AG09319 (cell line): ENCODE measurements at regions not wholly inside any gene's neighbourhood (a gene's known extent, or its start where the extent isn't known, plus 50 kb on each side); places are given as distances from the start of the nearest gene placed in this dataset.

Source experiments
- DNase-seq: peaks from one replicate; pipeline ENCODE4 v3.0.0-alpha.2; 2010; ENCODE audit warnings: low read depth; ENCODE audit errors: extremely low read depth
- CTCF ChIP-seq: IDR thresholded peaks from 2 replicates; pipeline ENCODE4 v1.5.1; 2011; ENCODE audit warnings: low read depth, mild to moderate bottlenecking, inconsistent platforms, low read length, moderate library complexity

GRCh38 chr2:181239201-181239799, 217.9 kb upstream of the ITGA4 start:
- no peak for DNase-seq

DNA sequence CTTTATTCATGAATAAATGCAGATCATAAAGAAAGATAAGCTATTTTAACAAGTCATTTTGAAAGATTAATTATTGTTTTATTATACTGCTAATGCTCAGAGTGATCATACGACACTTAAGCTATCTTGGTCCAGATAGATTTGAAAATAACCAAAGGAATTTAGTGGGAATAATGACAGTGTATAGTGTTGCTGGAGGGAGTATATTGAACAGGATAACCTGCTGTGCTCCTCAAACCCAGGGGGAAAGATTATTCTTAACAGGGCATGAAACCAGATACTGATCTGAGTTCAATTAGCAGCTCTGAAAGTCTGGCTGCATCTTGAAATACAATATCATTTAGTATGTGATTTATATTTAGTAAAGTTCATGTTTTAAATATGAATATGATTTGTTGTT, 216.3 kb upstream of the ITGA4 start:
- no peak for TF ChIP-seq CTCF
- no peak for DNase-seq

More at GRCh38 chr2:181239201-181239799, 217.9 kb upstream of the ITGA4 start:
- TF ChIP-seq CTCF = no peak

GRCh38 chr2:181241366-181241765, 215.8 kb upstream of the ITGA4 start:
- DNase-seq = no peak
- no peak for TF ChIP-seq CTCF

DNA sequence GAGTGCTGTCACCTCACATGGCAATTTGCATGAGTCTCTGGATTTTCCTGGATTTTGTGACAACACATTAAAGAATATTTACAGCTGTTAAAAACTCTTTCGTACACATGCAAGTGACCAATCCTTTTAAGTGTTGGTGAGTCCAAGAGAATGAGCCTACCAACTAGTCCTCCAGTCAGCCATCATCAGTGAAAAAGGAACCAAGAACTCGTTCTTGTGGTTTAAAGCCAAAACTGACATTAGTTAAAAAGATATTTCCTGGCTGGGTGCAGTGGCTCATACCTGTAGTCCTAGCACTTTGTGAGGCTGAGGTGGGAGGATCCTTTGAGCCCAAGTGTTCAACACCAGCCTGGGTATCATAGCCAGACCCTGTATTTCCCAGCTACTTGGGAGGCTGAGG, 215.4 kb upstream of the ITGA4 start:
- DNase-seq = no peak
- TF ChIP-seq CTCF = no peak

DNA sequence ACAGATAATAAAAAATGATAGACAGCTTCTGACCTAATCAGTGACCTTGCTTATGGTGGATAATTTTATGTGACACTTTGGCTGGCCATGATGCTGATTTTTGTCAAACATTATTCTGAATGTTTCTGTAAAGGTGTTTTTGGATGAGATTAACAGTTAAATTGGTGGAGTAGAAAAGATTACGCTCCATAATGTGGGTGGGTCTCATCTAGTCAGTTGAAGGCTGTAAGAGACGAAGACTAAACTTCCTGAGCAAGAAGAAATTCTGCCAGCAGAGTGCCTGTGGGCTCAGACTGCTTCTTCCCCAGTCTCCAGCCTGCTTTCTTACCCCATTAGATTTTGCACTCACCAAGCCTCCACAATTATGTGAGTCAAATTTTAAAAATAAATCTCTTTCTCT, 214.9 kb upstream of the ITGA4 start:
- TF ChIP-seq CTCF = no peak
- DNase-seq = no peak

DNA sequence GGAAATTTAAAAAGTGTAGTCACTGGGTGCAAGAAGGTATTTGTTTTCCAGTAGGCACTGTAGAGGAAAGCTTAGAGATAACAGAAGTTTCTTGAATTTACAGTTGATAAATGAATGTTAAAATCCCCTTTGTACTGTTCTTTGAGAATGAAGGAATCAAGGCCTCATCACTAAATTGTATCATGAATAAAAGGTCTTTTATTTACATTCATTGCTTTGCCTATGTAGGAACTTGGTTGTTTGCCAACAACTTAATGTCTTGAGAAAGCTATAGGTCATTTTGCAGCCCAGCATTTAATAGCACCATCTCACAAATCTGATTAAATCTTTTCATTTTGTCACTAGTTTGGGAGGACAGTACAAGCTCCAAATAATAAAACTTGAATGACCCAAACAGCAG, 213.9 kb upstream of the ITGA4 start:
- TF ChIP-seq CTCF = no peak
- no peak for DNase-seq

DNA sequence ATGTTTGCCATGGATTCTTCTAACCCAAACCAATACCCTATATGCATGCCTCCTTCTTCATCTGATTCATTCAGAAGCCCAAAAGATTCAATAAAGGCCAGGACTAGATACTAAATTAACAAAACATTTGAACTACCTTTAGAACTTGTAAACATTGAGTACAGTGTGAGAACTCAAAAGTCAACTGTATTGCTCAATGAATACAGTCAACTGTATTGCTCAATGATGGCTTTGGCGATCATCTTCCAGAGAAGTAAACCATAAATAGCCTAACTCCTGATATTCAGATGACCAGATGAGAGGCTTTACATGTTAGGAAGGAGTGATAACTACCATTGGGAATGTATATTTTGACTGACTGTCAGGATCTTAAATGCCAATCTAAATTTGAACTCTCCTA, 206.5 kb upstream of the ITGA4 start:
- peak; percentile 5 for DNase-seq
- no peak for TF ChIP-seq CTCF
